HG03060 (cell line): ENCODE measurements at regions not wholly inside any gene's neighbourhood (a gene's known extent, or its start where the extent isn't known, plus 50 kb on each side); places are given as distances from the start of the nearest gene placed in this dataset.

Experiments
- ATAC-seq: cut with Tn5 transposase; IDR thresholded peaks from one replicate; pipeline ENCODE4 v1.9.1; 2021; ENCODE audit warnings: low read depth, moderate number of reproducible peaks; ENCODE audit not compliant: unreplicated experiment

- ATAC-seq: no peak
Measured at GRCh38 chr17:77388384-77389306, 247.9 kb downstream of the SEC14L1 start.

GRCh38 chr17:77390870-77391269 is 250.1 kb downstream of the SEC14L1 start:
- no peak for ATAC-seq

GRCh38 chr17:77391668-77392375 is 251.1 kb downstream of the SEC14L1 start:
- no peak for ATAC-seq

GRCh38 chr17:77392376-77393273 is 251.9 kb downstream of the SEC14L1 start:
- no peak for ATAC-seq

DNA sequence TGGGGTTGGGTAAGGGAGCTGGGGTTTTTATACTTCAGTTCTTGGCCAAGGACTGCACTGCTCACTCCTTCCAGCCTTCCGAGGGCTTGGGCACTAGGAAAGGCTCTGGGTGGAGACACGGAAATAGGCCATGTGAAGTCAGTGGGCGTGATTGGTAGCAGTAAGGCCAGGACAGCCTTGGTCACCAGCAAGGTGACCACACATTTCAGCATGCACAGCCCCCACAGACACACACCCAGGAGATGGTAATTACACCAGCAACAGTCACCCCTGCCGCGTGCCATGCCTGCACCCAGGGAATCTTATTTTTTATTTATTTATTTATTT is 252.5 kb downstream of the SEC14L1 start:
- no peak for ATAC-seq

- ATAC-seq: no peak
Measured at GRCh38 chr17:77393867-77394539, 253.2 kb downstream of the SEC14L1 start.

GRCh38 chr17:77394540-77395295 is 253.9 kb downstream of the SEC14L1 start:
- ATAC-seq: no peak

DNA sequence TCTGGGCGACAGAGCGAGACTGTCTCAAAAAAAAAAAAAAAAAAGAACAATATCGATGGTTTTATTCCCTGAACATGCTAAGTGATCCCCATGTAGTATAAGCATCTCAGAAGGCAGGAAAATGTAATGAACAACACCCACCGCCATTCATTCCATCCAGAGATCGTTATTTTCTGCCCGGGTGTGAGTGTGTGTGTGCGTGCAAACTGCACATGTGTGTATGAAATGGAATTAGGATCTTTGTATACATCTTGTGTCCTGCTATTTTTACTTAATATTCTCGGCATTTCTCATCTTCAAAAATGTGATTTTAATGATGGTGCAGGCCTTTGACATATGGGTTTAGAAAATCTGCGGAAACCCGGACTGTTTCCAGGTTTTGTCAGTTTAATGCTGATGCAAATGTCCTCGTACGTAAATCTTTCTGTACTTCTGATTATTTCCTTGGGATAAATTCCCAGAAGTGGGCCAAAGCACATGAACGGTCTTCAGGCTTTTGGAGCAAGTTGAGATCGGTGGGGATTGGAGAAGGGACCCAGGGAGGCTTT is 254.8 kb downstream of the SEC14L1 start:
- no peak for ATAC-seq

DNA sequence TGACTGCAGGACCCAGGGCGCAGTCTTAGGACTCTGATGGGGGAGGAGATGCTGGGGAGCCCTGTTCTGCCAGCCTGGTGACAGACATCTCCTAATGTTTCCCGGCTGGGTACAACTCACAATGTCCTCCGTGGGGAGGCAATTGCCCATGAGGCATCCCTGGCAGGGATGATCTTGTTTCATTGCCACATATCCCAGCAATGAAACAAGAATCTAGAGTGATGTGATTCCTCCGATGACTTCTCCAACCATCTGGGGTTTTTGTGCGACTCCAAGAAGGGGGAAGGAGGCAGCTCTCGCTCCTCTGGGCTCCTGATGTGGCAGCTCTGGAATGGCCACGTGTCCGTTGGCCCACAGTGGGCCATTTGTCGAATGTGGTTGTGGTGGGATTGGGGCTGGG is 255.8 kb downstream of the SEC14L1 start:
- no peak for ATAC-seq

DNA sequence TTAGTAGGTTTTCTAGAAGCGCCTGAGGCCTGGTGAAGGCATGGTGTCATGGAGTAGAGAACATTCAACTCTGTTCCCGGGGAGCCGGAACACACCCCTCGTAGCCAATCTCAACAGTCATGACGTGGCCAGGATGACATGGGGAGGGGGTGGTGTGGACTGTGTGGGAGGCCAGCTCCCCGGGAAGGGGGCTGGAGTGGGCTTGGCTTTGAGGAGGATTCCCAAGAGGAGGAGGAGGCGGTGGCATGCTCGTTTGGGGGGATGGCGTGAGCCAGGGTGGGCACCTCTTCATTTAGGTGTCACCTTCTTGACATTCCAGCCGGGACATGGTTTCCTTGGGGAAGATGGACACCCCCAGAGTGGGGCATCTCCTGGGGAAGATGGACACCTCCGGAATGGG is 257.5 kb downstream of the SEC14L1 start:
- no peak for ATAC-seq

GRCh38 chr17:77399319-77399957 is 258.7 kb downstream of the SEC14L1 start:
- ATAC-seq: no peak

DNA sequence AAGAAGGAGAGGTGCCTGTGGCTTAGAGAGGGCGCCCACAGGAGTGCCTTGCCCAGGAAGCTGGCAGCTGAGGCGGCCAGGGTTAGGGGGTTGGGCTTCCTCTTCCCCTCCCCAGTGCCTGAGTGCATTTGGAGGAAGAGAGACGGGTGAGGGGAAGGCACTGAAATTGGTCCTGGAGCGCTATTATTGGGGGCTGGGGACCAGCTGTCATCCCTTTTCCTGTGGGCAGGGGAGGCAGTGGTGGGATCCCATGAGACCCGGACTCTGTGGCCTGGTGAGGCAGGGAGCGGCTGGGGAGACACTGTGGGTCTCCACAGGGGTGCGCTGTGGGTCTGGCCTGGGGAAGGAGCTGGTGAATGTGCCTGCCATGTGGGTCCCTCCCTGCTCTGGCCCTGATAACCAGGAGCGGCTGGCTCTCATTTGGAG is 259.7 kb downstream of the SEC14L1 start:
- no peak for ATAC-seq

DNA sequence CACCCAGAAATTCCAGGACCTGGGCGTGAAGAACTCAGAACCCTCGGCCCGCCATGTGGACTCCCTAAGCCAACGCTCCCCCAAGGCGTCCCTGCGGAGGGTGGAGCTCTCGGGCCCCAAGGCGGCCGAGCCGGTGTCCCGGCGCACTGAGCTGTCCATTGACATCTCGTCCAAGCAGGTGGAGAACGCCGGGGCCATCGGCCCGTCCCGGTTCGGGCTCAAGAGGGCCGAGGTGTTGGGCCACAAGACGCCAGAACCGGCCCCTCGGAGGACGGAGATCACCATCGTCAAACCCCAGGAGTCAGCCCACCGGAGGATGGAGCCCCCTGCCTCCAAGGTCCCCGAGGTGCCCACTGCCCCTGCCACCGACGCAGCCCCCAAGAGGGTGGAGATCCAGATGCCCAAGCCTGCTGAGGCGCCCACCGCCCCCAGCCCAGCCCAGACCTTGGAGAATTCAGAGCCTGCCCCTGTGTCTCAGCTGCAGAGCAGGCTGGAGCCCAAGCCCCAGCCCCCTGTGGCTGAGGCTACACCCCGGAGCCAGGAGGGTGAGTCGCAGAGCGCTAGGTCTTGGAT is 261.5 kb downstream of the SEC14L1 start:
- ATAC-seq: no peak

DNA sequence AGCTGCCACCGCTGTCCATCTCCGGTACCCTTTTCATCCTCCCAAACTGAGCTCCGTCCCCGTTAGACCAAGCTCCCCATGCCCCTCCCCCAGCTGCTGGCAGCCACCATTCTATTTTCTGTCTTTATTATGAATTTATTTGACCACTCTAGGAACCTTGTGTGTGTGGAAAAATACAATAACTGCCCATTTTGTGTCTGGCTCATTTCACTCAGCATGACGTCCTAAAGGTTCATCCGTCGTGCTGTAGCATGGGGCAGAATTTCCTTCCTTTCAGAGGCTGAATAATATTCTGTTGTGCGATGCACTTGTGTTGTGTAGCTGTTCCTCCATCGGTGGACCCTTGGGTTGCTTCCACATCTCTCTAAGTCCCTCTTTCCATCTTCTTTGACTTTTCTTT is 263.1 kb downstream of the SEC14L1 start:
- ATAC-seq: no peak

DNA sequence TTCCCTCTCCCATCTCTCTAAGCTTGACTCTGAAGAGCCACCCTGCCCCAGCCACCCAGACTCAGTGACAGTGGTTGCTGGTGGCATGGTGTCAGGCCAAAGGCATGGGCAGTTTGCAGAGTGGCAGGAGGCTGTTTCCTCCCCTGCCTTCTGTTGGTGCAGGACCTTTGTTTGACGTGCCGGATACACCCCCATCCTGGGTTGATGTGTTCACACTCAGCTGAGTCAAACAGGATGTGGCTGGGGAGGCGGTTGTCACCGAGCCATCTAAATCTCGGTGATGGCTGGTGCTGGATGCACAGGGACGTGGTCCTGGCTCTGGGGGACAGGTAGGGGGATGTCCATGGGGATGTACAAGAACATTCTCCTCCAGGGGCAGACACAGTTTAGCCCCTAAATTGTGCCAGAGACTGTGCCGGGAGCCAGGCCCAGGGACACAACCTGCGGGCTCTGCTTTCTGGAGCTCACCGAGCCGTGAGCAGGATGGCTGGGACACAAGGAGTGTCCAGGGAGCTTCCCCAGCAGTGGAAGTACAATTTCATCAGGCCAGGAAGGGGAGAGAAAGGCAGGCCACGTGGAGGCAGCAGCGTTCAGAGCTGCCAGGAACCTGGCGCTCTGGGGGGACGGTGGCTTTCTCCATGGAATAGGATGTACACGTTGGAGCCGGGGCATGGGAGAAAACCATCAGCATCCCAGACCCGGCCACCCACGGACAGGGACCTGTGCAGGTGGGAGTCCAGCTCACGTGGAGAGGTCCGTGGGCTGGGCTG is 264.2 kb downstream of the SEC14L1 start:
- ATAC-seq: peak; percentile 54

DNA sequence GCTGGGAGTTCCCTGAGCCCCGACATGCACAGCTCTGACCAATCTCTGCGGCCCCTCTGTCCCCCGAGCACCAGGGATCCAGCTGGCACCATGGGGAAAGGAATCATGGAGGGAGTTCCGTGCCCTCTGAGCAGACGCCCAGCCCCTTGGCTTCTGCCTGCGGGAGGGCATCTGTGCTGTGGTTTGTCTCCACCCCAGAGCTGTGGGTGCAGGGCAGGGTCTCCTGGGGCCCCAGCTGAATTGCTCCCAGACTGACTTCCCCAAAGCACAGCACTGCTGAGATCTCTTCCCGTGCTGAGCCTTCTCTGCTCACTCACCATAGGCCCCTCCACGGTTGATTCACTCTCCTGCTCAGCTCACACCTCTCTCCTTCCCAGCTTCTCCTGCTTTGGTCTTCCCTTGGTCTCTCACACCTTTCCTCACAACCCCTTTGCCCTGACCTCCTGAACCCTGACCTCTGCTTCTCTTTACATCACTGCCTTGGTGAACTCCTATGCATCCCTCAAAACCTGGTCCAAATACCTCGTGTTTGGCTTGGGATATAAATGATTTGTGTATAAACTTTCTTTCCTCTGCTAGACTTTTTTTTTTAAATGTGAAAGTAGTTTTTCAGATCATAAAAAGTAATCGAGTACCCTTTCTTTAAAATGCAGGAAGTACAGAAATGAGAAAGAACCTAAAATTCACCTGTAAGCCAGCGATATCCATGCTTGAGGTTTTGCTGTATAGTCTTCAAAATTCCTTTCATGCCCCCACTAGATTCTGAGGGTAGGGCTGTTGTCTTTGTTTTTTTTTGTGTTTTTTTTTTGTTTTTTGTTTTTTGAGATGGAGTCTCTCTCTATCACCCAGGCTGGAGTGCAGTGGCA is 265.3 kb downstream of the SEC14L1 start:
- no peak for ATAC-seq
